Naive thymus-derived CD8-positive, alpha-beta T cell (primary cell): ENCODE measurements at regions not wholly inside any gene's neighbourhood (a gene's known extent, or its start where the extent isn't known, plus 50 kb on each side); places are given as distances from the start of the nearest gene placed in this dataset.
"Not testable (repeated sequence)": the region's sequence is repeated elsewhere in the genome, so short reads cannot be mapped to it uniquely, and the experiment has no call there.

Source experiments
- ATAC-seq, 2 donors: fragments of 150-1000 bp; cut with Tn5 transposase in 1 of 2; sonication (Bioruptor Pico), chemical (Tn5 transposase) in 1 of 2; 1 replicate in 1 of 2; 2 replicates in 1 of 2; pipeline ENCODE4 v1.10.0; 2021; ENCODE audit warnings: mild to moderate bottlenecking in 2 of 2, moderate library complexity in 2 of 2
- POLR2A ChIA-PET: fragments of 350-600 bp; sonication (Branson Sonifier 250); formaldehyde crosslinking; loops from one replicate; lab custom pipeline; 2021; ENCODE audit warnings: antibody characterized with exemption; lab: Charles Lee
- DNase-seq, 10 donors: peaks; one replicate each; pipeline versions ENCODE4 v3.0.0 to v3.0.0-alpha.2; 2020 to 2022
- H3K27ac Mint-ChIP-seq, 10 donors: one replicate each; pipeline ENCODE4 v1.8.0; 2020 to 2022; ENCODE audit warnings: mild to moderate bottlenecking in 10 of 10, mixed read lengths in 10 of 10, moderate library complexity in 4 of 10, inconsistent platforms in 1 of 10
- H3K27me3 Mint-ChIP-seq, 5 donors: one replicate each; pipeline ENCODE4 v1.8.0; 2021 to 2022; ENCODE audit warnings: mixed read lengths in 5 of 5
- H3K36me3 Mint-ChIP-seq, 3 donors: one replicate each; pipeline ENCODE4 v1.8.0; 2020 to 2022; ENCODE audit warnings: mixed read lengths in 3 of 3, mild to moderate bottlenecking in 2 of 3, inconsistent platforms in 1 of 3
- H3K4me1 Mint-ChIP-seq, 4 donors: one replicate each; pipeline ENCODE4 v1.8.0; 2021 to 2022; ENCODE audit warnings: mixed read lengths in 4 of 4
- H3K4me3 Mint-ChIP-seq, 10 donors: one replicate each; pipeline ENCODE4 v1.8.0; 2020 to 2022; ENCODE audit warnings: mild to moderate bottlenecking in 10 of 10, mixed read lengths in 10 of 10, moderate library complexity in 6 of 10, inconsistent platforms in 1 of 10
- H3K9me3 Mint-ChIP-seq, 9 donors: one replicate each; pipeline ENCODE4 v1.8.0; 2020 to 2022; ENCODE audit warnings: mixed read lengths in 9 of 9, mild to moderate bottlenecking in 3 of 9, inconsistent platforms in 1 of 9, moderate library complexity in 1 of 9

GRCh38 chr7:112540839-112541577 lies 60.2 kb downstream of the LSMEM1 start:
- POLR2A ChIA-PET: no interaction called here
- H3K4me1 Mint-ChIP-seq: no peaks in the 10 kb centered on the region
- H3K27me3 Mint-ChIP-seq: peaks cover 13 to 46% (median 23%) of the 10 kb centered on the region in 5 donors
- no peak overlapping the region for H3K27ac Mint-ChIP-seq
- H3K4me3 Mint-ChIP-seq: no peak overlapping the region
- peaks cover 0 to 4% (median 0%) of the 10 kb centered on the region in 3 donors for H3K36me3 Mint-ChIP-seq
- peaks cover 0 to 7% (median 2%) of the 10 kb centered on the region in 9 donors for H3K9me3 Mint-ChIP-seq
- ATAC-seq: no peak
- no peak for DNase-seq

- no peak overlapping the region for H3K4me3 Mint-ChIP-seq
Measured at GRCh38 chr7:112546723-112547513, 66.1 kb downstream of the LSMEM1 start.

GRCh38 chr7:112547916-112548315 lies 67.1 kb downstream of the LSMEM1 start:
- H3K27me3 Mint-ChIP-seq: peaks cover 15 to 37% (median 23%) of the 10 kb centered on the region in 5 donors
- no peak overlapping the region for H3K4me3 Mint-ChIP-seq
- H3K27ac Mint-ChIP-seq: no peak overlapping the region
- POLR2A ChIA-PET: no interaction called here
- no peak for DNase-seq
- no peaks in the 10 kb centered on the region for H3K4me1 Mint-ChIP-seq
- peaks cover 0 to 3% (median 0%) of the 10 kb centered on the region in 9 donors for H3K9me3 Mint-ChIP-seq
- H3K36me3 Mint-ChIP-seq: peaks cover 0 to 4% (median 0%) of the 10 kb centered on the region in 3 donors
- ATAC-seq: no peak

More at GRCh38 chr7:112546723-112547513, 66.1 kb downstream of the LSMEM1 start:
- POLR2A ChIA-PET: no interaction called here
- H3K4me1 Mint-ChIP-seq: no peaks in the 10 kb centered on the region
- peaks cover 0 to 7% (median 1%) of the 10 kb centered on the region in 9 donors for H3K9me3 Mint-ChIP-seq
- peaks cover 16 to 37% (median 23%) of the 10 kb centered on the region in 5 donors for H3K27me3 Mint-ChIP-seq
- H3K36me3 Mint-ChIP-seq: peaks cover 0 to 4% (median 0%) of the 10 kb centered on the region in 3 donors
- H3K27ac Mint-ChIP-seq: peak overlapping the region in 1 of 10 donors; percentile 72
- DNase-seq (no peak), ATAC-seq (no peak)

- Mint-ChIP-seq H3K27ac (no peak overlapping the region), H3K4me3 (no peak overlapping the region), H3K36me3 (no peaks in the 10 kb centered on the region), H3K4me1 (no peaks in the 10 kb centered on the region), H3K9me3 (peaks cover 0 to 3% (median 0%) of the 10 kb centered on the region in 9 donors), H3K27me3 (peaks cover 9 to 24% (median 13%) of the 10 kb centered on the region in 5 donors)
- ATAC-seq (peak in 1 of 2 donors; percentile 42), DNase-seq (peak in 5 of 10 donors; percentile 7 to 64 (median 55))
- POLR2A ChIA-PET: no interaction called here
Measured at GRCh38 chr7:112550468-112551060, 69.8 kb downstream of the LSMEM1 start.

- peaks cover 4 to 14% (median 7%) of the 10 kb centered on the region in 5 donors for H3K27me3 Mint-ChIP-seq
- ATAC-seq, H3K27ac Mint-ChIP-seq, POLR2A ChIA-PET, DNase-seq, H3K4me3 Mint-ChIP-seq, H3K4me1 Mint-ChIP-seq, H3K36me3 Mint-ChIP-seq, H3K9me3 Mint-ChIP-seq: not testable (repeated sequence)
Measured at GRCh38 chr7:112551521-112551920, 70.7 kb downstream of the LSMEM1 start.

GRCh38 chr7:112554591-112554990 lies 73.8 kb downstream of the LSMEM1 start:
- H3K27me3 Mint-ChIP-seq: peaks cover 0 to 2% (median 0%) of the 10 kb centered on the region in 5 donors
- POLR2A ChIA-PET: no interaction called here
- no peaks in the 10 kb centered on the region for H3K36me3 Mint-ChIP-seq
- H3K27ac Mint-ChIP-seq: no peak overlapping the region
- H3K4me1 Mint-ChIP-seq: peaks cover 12 to 20% (median 14%) of the 10 kb centered on the region in 4 donors
- ATAC-seq (no peak), DNase-seq (no peak)
- H3K9me3 Mint-ChIP-seq: no peaks in the 10 kb centered on the region
- no peak overlapping the region for H3K4me3 Mint-ChIP-seq

GRCh38 chr7:112556633-112557032 lies 75.8 kb downstream of the LSMEM1 start:
- peak; percentile 68 to 85 for ATAC-seq
- no peaks in the 10 kb centered on the region for H3K9me3 Mint-ChIP-seq
- POLR2A ChIA-PET: no interaction called here
- H3K4me1 Mint-ChIP-seq: peaks cover 12 to 20% (median 14%) of the 10 kb centered on the region in 4 donors
- DNase-seq: peak in 3 of 10 donors; percentile 7 to 56 (median 43)
- peaks cover 0 to 2% (median 0%) of the 10 kb centered on the region in 5 donors for H3K27me3 Mint-ChIP-seq
- peak overlapping the region in 8 of 10 donors; percentile 2 to 60 (median 12) for H3K27ac Mint-ChIP-seq
- H3K36me3 Mint-ChIP-seq: no peaks in the 10 kb centered on the region
- H3K4me3 Mint-ChIP-seq: no peak overlapping the region

- DNase-seq: no peak
- H3K4me1 Mint-ChIP-seq: peaks cover 0 to 1% (median 0%) of the 10 kb centered on the region in 4 donors
- H3K27ac Mint-ChIP-seq: no peak overlapping the region
- POLR2A ChIA-PET: no interaction called here
- H3K4me3 Mint-ChIP-seq: no peak overlapping the region
- H3K27me3 Mint-ChIP-seq: peaks cover 2 to 12% (median 6%) of the 10 kb centered on the region in 5 donors
- H3K9me3 Mint-ChIP-seq: no peaks in the 10 kb centered on the region
- no peaks in the 10 kb centered on the region for H3K36me3 Mint-ChIP-seq
- no peak for ATAC-seq
Measured at GRCh38 chr7:112566442-112567324, 85.9 kb downstream of the LSMEM1 start.

GRCh38 chr7:112567388-112567787 lies 86.6 kb downstream of the LSMEM1 start:
- no peak overlapping the region for H3K4me3 Mint-ChIP-seq
- H3K36me3 Mint-ChIP-seq: no peaks in the 10 kb centered on the region
- no peak for ATAC-seq
- H3K4me1 Mint-ChIP-seq: peaks cover 4 to 8% (median 7%) of the 10 kb centered on the region in 4 donors
- POLR2A ChIA-PET: no interaction called here
- no peak overlapping the region for H3K27ac Mint-ChIP-seq
- H3K9me3 Mint-ChIP-seq: no peaks in the 10 kb centered on the region
- H3K27me3 Mint-ChIP-seq: peaks cover 2 to 12% (median 6%) of the 10 kb centered on the region in 5 donors
- no peak for DNase-seq

GRCh38 chr7:112571852-112572607 lies 91.2 kb downstream of the LSMEM1 start:
- POLR2A ChIA-PET: no interaction called here
- Mint-ChIP-seq H3K4me1 (peaks cover 10 to 19% (median 17%) of the 10 kb centered on the region in 4 donors), H3K27ac (no peak overlapping the region), H3K9me3 (peaks cover 0 to 13% (median 2%) of the 10 kb centered on the region in 9 donors), H3K36me3 (peaks cover 0 to 11% (median 3%) of the 10 kb centered on the region in 3 donors), H3K4me3 (no peak overlapping the region), H3K27me3 (peaks cover 0 to 6% (median 2%) of the 10 kb centered on the region in 5 donors)
- no peak for DNase-seq
- ATAC-seq: no peak

GRCh38 chr7:112572669-112573301 lies 92.0 kb downstream of the LSMEM1 start:
- Mint-ChIP-seq H3K27me3 (peaks cover 0 to 6% (median 2%) of the 10 kb centered on the region in 5 donors), H3K9me3 (peaks cover 0 to 13% (median 3%) of the 10 kb centered on the region in 9 donors), H3K36me3 (peaks cover 0 to 11% (median 3%) of the 10 kb centered on the region in 3 donors), H3K4me3 (no peak overlapping the region), H3K4me1 (peaks cover 10 to 19% (median 17%) of the 10 kb centered on the region in 4 donors), H3K27ac (peak overlapping the region in 2 of 10 donors; percentile 22 to 73)
- POLR2A ChIA-PET: interaction anchor here (0.6 kb wide), 1 partner anchor 36 kb away, joined by 3 read pairs; no protein-coding TSS in a partner anchor
- DNase-seq (peak in 2 of 10 donors; percentile 13), ATAC-seq (peak in 1 of 2 donors; percentile 39)
